GM21390 (cell line): ENCODE measurements at regions not wholly inside any gene's neighbourhood (a gene's known extent, or its start where the extent isn't known, plus 50 kb on each side); places are given as distances from the start of the nearest gene placed in this dataset.

Experiments used
- ATAC-seq: cut with Tn5 transposase; IDR thresholded peaks from one replicate; pipeline ENCODE4 v1.9.1; 2021; ENCODE audit not compliant: unreplicated experiment

DNA sequence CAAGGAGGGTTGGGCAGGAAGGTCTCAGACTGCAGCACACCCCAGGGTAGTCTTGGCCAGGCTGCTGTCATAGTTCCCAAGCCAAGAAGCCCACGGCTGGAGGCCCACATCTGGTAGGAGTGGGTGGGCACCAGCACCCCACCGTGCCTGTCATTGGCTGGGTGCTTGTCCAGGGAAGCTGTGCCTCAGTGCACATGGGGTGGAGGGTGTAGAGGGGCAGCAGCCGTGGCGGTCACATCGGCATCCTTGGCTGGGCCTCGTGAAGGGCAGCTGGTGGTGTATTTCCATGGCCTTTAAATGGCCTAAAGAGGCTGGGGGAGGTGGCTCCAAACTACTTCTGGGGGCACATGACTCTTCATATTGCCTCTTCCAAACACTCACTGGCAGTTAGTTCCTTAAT lies 119.6 kb upstream of the USP24 start:
- ATAC-seq: no peak

DNA sequence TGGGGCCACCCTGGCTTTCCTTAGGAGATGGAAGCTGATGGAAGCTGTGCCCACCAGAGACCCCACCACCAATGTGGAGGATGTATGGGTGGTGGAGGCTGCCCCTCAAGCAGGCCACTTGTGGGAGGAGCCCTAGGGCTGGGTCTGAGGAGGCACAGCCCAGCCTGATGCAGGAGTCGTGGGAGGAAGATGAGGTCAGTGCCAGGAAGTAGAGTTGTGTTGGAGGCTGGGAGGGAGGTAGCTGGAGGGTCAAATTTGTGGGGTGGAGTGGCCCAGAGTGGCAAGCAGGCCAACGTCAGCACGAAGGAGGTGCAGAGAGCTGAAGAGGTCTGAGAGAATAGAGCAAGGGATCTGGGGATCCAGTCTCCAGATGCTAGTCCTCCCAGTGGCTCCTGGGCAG lies 119.0 kb upstream of the USP24 start:
- ATAC-seq: no peak

DNA sequence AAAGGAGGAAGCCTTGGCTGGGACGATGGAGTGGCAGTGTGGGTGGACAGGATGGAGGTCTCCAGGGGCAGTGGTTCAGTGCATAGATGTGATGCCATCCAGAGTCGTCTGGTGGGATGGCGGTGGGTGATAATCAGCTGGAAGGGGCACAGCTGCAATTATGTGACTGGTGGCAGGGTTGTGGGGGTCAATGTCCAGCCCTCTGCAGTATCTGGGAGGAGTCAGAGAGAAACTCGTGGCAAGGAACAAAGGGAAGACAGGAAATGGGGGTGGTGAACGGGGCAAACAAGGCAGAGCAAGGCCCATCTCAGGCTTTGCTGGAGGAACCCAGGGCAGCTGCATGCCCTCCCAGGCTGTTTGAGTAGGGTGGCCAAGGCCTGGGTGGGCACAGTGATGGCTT lies 118.3 kb upstream of the USP24 start:
- no peak for ATAC-seq

DNA sequence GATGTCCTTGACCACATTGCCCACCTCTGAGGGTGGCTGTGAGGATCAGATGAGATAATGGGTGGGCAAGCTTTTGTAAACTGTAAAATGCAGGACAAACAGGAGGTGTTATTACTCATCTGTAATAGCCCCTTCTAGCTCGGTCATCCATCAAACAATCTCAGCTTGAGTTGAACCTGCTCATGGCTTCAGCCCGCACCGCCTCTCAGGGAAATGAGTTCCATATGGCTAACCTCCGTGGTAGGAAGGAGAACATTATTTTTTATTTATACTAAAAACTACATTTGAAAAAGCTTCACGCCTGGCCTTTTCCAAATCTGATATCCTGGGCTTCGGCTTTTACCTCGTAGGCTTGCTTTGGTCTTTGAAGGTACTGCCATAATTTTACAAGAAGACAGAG lies 116.2 kb upstream of the USP24 start:
- ATAC-seq: no peak

DNA sequence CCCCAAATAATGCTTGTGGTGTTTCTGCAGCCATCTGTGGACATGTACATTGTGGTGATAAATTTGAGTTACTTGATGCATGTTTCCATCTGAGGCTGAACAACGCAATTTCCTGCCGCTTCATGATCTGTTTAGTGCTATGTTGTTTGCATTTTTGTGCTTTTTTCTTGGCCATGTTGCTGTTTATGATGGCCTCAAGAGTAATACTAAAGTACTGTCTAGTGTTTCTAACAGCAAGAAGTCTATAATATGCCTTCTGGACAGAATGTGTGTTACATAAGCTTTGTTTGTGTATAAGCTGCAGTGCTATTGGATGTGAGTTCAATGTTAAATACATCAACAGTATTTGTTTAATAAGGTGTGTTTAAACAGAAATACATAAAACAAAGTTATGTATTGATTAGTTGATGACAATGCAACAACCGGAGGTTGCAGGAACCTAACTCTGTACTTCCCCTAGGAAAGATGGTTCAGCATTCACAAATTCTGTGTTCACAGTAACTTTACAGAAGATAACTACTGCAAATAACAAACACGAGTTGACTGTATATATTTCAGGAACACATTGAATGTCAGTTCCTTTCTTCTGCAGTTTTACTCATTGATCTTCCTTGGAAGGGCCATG lies 114.8 kb upstream of the USP24 start:
- ATAC-seq: no peak

DNA sequence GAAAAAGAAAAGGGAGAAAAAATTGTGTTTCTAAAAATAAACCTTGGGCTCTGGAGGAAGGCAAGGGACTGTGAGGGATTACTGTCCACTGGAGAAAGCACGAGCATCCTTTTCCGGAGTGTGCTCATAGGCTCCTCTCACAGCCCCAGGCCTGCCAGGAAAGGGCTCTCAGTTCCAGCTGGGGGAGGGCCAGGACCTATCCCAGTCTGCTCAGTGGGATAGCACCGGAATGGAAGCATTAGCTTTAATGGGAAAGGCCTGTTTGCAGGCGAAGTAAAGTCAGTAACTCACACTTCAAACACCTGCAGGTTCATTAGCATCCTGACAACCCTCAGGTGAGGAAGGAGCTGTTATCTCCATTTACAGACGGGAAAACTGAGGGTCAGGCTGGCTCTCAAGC lies 113.9 kb upstream of the USP24 start:
- ATAC-seq: no peak

DNA sequence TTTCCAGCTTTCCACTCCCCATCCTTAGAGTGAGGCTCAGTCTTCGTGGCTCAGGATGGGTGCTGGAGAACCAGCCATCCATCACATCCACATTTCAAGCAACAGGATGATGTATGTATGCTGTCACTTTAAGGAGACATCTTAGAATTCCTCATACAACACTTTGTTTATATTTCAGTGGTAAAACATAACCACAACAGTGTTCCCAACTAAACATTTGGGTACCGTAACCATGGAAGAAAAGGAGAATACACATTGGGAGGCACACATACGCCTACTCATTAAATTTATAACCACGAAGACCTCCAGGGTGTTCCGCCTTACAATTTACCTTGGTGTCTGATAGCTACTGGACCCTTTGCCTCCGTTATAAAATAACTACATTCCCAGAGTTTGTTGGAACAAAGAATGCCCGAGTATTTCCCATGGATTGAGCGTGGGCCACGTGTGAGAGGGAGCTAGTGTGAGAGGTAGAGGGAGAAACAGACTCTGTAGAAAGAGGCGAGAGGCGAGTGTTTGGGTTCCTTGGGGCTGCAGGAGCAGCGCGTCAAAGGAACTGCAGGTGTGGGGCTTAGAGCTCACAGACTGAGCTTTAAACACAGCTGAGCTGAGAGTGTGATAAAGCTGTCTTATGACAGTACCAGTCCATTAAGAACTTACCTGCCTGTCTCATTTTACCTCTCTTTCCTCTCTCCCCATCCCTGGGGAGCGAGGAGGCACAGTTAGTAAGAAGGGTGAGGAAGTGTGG lies 111.5 kb upstream of the USP24 start:
- ATAC-seq: no peak

DNA sequence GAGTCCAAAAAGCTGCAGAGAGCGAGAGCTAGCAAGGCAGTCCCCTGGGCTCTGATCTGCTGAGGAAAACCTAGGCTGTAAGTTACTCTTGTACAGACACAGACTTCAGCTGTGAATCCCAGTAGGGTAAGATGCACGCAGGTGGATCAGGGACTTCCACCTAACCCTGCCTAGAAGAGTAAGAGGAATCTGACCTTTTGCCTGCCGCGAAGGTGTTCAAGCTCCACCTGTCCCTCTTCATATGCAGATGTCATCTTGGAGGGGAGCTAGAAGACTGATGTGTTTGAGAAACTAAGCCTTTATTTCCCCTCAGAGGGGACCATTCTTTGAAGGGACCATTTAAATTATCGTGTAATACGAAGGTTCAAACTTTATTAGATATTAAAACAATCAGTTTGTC lies 108.6 kb upstream of the USP24 start:
- ATAC-seq: no peak

DNA sequence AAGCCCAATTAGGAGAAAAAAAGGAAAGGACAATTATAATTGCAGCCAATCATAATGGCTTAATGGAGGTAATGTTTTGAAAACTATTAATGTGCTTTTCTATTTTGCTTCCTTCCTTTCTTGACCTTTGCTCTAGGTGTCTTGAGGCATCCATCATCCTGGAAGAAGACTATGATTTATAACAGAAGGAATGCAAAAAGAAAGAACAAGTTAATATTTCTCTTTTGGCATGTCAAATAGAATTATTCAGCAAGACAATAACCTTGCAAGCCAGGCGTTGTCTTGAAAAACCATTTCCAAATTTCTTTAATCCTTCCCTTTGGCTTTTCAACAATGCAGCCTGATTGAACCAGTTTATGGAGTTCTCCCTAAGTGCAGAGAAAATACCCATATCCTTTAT lies 107.7 kb upstream of the USP24 start:
- no peak for ATAC-seq

DNA sequence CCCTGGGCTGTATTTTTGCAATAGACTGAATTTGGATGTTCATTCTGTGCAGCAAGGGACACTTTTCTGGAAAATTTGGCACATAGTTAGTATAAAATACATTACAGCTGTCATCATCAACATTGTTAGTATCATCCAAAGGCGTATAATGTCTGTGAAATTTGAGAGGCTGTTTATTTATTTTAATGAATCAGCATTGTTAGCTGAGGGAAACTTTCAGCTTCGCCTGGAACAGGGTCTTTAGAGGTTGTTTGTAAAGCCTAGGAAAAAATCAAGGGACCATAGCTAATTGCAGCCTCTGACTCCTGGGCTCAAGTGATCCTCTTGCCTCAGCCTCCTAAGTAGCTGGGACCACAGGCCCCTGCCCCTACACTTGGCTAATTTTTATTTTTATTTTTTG lies 106.8 kb upstream of the USP24 start:
- ATAC-seq: no peak

DNA sequence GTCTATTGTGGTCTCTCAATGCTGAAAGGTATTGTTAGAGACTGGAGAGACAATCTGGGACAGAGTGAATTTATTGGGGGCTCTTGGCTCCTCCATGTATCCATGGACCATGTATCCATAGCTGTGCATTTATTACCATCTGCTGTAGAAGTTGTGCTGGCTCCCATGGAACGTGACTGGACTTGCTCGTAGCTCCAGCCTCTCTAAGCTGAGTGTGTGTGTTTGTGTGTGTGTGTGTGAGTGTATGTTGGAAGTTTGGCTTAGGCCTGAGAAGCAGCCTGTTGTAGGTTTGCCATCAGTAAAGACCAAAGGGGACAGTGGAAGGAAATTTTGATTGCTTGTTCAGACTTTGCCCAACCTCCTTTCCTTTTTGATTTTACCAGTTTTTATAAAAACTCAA lies 105.7 kb upstream of the USP24 start:
- ATAC-seq: no peak

DNA sequence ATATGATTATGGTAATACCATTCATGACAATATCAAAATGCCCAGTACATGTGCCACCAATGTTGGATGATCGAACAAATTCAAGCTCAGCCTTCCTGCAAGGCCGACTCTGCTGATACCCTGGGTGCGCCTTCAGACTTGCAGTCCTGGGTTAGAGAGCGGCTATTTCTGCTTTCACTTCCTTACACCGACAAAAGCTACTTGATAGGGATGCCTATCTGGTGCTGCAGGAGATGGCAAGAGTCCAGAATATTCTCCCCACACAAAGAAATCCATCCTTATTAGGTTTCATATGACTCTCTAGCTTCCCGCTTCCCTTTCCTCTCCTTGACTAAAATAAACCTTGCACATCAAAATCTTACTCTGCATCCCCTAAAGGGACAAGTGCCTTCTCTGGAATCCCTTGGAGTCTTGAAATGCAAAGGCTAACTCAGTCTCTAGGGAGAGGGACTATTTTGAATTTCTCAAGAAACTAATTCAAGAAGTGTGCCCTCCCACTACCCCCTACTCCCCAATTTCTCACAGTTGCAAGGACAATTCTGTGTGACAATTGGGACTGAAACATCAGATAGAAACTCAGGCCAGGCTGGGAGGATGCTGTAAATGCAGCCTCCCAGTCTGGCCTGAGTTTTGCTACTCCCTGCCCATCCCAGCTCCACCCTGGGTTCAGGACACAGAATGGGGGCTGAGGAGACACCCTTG lies 103.1 kb upstream of the USP24 start:
- ATAC-seq: no peak

DNA sequence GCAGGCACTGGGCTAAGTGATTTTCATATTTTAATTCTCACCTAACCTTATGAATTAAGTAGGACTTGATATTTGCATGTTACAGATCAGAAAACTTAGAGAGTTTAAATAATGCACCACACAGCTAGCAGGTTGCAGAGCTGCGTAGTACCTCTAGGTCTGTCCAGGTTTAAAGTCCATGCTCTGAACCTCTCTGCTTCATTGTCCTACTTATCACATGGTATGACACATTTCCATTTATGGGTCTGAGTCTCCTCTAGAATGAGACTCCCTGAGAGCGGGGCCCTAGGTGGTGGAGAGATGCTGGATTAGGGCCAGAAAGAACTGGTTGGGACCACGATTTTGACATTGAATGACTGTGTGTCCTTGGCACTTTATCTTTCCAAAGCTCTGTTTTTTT lies 102.5 kb upstream of the USP24 start:
- no peak for ATAC-seq

DNA sequence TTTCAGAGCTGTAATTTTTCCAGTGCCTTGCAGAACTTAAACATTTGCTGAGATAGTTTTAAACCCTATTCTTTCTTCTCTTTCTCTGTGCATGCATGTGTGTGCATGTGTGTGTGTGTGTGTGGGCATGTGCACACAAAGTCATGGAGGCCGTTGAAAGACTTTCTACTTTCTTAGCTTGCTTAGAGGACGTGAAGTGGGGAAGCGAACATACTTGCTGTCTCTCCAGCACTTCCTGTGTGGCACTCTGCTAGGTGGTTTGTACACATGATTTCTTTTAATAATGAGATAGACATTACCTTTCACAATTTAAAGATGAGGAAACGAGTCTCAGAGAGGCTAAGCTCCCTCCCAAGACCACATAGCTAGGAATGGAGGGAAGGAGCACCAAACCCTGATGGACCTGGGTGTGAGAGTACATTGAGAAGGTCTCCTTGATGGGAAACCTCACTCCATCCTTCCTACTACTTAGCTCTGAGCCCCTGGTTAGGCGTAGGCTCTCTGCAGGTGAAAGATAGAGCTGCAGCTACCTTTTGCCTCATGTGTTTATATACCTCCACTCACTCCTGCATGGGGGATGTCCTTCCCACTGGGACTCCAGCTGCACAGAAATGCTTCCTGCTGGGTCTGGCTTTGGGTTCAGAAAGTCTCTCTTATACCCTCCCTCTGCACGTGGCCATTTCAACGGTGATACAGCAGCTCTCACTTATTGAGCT lies 101.9 kb upstream of the USP24 start:
- no peak for ATAC-seq

DNA sequence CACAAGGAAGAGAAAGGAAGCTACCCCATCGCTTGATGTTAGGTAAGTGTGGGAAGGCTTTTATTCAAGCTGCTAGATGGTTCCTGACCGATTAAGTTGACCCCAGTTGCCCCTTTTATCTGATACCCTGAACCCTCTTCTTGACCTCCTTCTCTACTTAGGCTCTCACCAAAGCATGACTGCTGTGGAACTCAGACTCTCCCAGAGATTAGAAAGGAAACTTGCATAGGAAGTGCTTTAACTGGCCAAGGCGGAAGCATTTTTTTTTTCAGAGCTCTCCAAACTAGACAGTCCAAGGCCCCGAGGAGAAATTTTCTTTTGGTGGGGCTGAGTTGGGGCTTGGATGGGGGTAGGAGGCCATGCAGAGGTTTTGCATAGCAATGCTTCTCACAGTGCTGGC lies 101.3 kb upstream of the USP24 start:
- ATAC-seq: no peak

DNA sequence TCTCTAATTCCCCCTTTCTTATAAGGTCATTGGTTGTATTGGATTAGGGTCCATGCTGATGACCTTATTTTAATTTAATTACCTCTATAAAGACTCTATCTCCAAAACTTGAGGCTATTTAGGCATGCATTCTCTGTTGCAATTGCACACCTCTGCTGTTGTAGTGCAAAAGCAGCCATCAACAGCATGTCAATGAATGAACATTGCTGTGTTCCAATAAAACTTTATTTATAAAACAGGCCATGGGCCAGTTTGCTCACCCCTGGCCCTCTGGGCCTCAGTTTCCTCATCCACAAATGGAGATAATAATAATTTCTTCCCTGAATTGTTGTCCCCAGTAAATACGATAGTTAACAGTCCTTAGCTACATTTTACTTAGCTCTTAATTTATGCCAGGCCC lies 100.4 kb upstream of the USP24 start:
- ATAC-seq: no peak

DNA sequence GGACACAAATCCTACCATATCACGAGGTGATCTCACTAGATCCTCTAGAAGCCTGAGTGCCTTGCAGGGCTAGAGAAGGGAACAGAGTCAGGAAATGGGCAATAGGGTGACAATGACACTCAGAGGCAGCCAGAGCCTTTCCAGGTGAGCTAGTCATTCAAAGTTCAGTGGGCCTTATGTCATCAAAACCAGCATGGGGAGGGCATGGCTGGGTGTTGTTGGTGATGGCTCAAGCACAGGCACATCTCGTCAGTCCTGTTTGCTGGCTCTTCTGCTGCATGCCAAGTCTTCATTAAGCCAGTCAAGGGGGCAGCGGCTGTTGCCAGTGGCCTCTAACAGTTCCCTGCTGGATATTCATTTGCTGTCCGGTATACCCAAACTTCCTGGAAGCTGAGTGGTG lies 99.6 kb upstream of the USP24 start:
- ATAC-seq: no peak

DNA sequence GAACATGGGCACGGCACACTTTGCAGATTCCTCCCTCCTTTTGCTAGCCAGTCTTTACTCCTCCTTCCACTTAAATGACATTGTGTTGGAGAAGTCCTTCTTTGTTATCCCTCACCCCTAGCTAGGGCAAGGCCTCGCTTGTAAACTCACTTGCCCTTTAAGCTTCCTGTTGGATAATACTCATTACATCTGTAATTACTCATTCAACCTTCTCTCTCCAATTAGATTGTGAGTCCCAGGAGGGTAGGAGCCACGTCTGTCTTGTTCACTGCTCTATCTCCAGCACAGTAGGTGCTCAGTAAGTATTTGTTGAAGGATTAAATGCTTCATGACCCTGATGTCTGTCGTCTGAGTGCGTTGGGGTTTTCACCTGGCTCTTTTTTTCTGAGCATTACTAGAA lies 98.7 kb upstream of the USP24 start:
- ATAC-seq: no peak

DNA sequence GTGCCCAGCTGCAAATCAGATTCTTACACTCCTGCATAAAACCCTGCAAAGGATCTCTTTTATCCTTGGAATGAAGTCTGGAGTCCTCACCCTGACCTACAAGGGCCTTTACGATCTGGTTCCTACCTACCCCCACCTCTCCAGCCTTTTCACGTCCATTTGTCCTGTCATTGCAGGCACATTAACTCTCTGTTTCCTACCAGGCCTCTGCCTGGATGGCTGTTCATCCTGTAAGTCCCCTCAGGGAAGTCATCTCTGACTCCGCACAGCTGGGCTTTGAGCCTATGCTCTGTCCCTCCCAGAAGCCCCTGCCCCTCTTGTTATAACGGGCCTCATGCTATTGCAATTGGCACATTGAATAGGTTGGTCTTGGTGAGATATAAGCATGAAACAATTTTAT lies 96.8 kb upstream of the USP24 start:
- no peak for ATAC-seq

DNA sequence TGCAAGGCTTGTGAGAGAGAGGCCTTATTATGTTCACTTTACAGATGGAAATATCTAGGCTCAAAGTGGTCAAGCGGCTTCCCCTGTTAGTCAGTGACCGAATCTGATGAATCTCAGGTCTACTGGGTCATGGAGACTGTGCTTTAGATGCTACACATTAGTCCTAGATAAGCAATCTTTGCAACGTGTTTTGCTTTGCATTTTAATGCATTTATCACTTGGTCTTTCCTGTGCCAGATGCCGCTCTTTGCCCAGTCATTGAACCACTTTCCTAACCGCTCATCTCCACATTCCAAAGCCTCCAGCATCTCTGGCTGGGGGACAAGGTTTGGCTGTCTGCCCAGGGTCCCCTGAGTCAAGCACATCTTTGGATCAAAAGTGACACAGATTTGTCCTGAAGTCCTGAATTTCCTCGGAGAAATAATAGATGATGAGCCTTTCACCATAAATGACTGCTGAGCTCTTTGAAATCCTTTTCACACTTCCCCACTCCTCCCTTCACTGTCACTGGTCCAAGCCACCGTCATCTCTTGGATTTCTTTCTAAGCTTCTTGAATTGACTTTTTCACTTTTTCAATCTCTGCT lies 96.0 kb upstream of the USP24 start:
- ATAC-seq: no peak

DNA sequence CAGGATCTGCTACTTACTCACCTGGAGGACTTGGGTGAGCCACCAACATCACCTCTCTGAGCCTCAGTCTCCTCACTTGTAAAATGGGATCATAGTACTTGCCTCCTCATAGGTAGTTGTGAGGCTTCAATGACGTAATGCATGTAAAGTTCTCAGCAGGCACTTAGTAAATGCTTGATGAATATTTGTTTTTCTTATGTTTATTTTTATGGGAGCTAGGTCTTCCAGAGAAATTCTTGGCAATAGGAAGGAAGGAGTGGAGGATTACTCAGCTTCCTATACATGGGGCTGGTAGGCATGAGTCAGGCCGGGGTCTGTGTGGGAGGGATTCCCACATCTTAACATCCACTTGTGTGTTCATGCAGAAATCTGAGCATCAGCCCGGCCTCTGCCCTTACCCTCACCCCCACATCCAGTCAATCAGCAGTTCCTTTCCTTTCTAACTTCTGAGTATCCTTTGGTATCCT lies 95.4 kb upstream of the USP24 start:
- no peak for ATAC-seq
